ENCODE measurements at regions not wholly inside any gene's neighbourhood (a gene's known extent, or its start where the extent isn't known, plus 50 kb on each side); places are given as distances from the start of the nearest gene placed in this dataset.
A peak's percentile ranks its signal among the peaks of the same experiment; 100 is the strongest.

- Histone ChIP-seq H3K27me3 (ENCODE audit: control insufficient read depth, insufficient read depth, low read length) (no peaks in the 10 kb centered on the region), H3K27ac (ENCODE audit: low read length) (no peak overlapping the region), H3K9me3 (ENCODE audit: control insufficient read depth, insufficient read depth, low read length) (no peaks in the 10 kb centered on the region), H3K4me3 (ENCODE audit: low read length) (no peak overlapping the region), H3K36me3 (ENCODE audit: control insufficient read depth, insufficient read depth, low read length) (no peaks in the 10 kb centered on the region), H3K4me1 (ENCODE audit: control insufficient read depth, insufficient read depth, low read length) (no peaks in the 10 kb centered on the region)
- no CpG with 5 or more reads among the region's 1 CpG for WGBS (ENCODE audit: insufficient coverage, insufficient read length)
- DNase-seq (ENCODE audit: low read depth, low spot score), result no peak
Measured at GRCh38 chr3:68315964-68316363, 616.4 kb downstream of the TAFA4 start.

- Histone ChIP-seq H3K27me3 (ENCODE audit: control insufficient read depth, insufficient read depth, low read length) (no peaks in the 10 kb centered on the region), H3K27ac (ENCODE audit: low read length) (no peak overlapping the region), H3K9me3 (ENCODE audit: control insufficient read depth, insufficient read depth, low read length) (no peaks in the 10 kb centered on the region), H3K4me1 (ENCODE audit: control insufficient read depth, insufficient read depth, low read length) (no peaks in the 10 kb centered on the region), H3K36me3 (ENCODE audit: control insufficient read depth, insufficient read depth, low read length) (no peaks in the 10 kb centered on the region), H3K4me3 (ENCODE audit: low read length) (no peak overlapping the region)
- no peak for DNase-seq (ENCODE audit: low read depth, low spot score)
- no CpG with 5 or more reads among the region's 1 CpG for WGBS (ENCODE audit: insufficient coverage, insufficient read length)
Measured at GRCh38 chr3:68315546-68315945, 616.8 kb downstream of the TAFA4 start.

GRCh38 chr3:68306571-68306970, 625.8 kb downstream of the TAFA4 start:
- Histone ChIP-seq H3K4me1 (ENCODE audit: control insufficient read depth, insufficient read depth, low read length) (no peaks in the 10 kb centered on the region), H3K36me3 (ENCODE audit: control insufficient read depth, insufficient read depth, low read length) (no peaks in the 10 kb centered on the region), H3K4me3 (ENCODE audit: low read length) (no peak overlapping the region), H3K9me3 (ENCODE audit: control insufficient read depth, insufficient read depth, low read length) (no peaks in the 10 kb centered on the region), H3K27ac (ENCODE audit: low read length) (no peak overlapping the region), H3K27me3 (ENCODE audit: control insufficient read depth, insufficient read depth, low read length) (no peaks in the 10 kb centered on the region)
- WGBS (ENCODE audit: insufficient coverage, insufficient read length), result no CpG with 5 or more reads among the region's 2 CpGs
- DNase-seq (ENCODE audit: low read depth, low spot score), result peak; percentile 25

DNA sequence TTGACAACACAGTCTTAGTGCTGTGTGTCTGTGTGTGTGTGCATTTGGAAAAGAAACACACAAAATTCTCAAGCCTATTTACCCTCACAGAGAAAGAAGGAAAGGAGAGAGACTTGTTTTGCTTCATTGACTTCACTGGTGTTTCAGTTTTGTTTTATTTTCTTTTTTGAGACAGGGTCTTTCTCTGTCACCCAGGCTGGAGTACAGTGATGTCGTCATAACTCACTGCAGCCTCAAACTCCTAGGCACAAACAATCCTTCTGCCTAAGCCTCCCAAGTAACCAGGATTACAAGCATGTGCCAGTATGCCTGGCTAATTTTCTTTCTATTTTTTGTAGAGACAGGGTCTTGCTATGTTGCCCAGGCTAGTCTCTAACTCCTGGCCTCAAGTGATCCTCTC, 636.9 kb downstream of the TAFA4 start:
- Histone ChIP-seq H3K9me3 (ENCODE audit: control insufficient read depth, insufficient read depth, low read length) (no peaks in the 10 kb centered on the region), H3K27me3 (ENCODE audit: control insufficient read depth, insufficient read depth, low read length) (no peaks in the 10 kb centered on the region), H3K4me1 (ENCODE audit: control insufficient read depth, insufficient read depth, low read length) (no peaks in the 10 kb centered on the region), H3K36me3 (ENCODE audit: control insufficient read depth, insufficient read depth, low read length) (no peaks in the 10 kb centered on the region), H3K27ac (ENCODE audit: low read length) (no peak overlapping the region), H3K4me3 (ENCODE audit: low read length) (no peak overlapping the region)
- WGBS (ENCODE audit: insufficient coverage, insufficient read length), result no CpG with 5 or more reads among the region's 1 CpG
- DNase-seq (ENCODE audit: low read depth, low spot score), result no peak

- no peak overlapping the region for H3K27ac ChIP-seq (ENCODE audit: low read length)
- H3K9me3 ChIP-seq (ENCODE audit: control insufficient read depth, insufficient read depth, low read length), result no peaks in the 10 kb centered on the region
Measured at GRCh38 chr3:68290333-68290732, 635.9 kb upstream of the SUCLG2 start.

DNA sequence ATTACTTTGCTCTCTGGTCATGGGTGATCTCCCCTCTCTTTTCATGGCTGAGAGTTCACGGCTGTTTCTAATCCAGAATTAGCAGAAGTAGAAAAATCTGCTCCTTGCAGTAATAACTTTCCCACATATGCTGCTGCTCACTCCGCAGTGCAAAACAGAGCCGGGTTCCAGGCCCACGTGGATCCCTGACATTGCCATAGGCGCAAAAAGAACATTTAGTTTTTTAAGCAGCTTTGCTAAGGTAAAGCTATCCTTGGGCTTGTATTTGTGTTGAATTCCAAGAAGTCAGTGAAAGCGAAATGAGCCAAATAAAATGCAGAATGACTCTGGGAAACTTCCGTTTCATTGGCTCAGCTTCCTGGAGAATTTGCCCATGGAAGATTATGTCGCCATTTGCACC, 633.7 kb upstream of the SUCLG2 start:
- no peak overlapping the region for H3K27ac ChIP-seq (ENCODE audit: low read length)
- no peak for DNase-seq (ENCODE audit: low read depth, low spot score)
- no peaks in the 10 kb centered on the region for H3K9me3 ChIP-seq (ENCODE audit: control insufficient read depth, insufficient read depth, low read length)
- H3K4me3 ChIP-seq (ENCODE audit: low read length), result no peak overlapping the region
- no peaks in the 10 kb centered on the region for H3K27me3 ChIP-seq (ENCODE audit: control insufficient read depth, insufficient read depth, low read length)
- WGBS (ENCODE audit: insufficient coverage, insufficient read length), result no CpG with 5 or more reads among the region's 8 CpGs
- no peaks in the 10 kb centered on the region for H3K4me1 ChIP-seq (ENCODE audit: control insufficient read depth, insufficient read depth, low read length)
- no peaks in the 10 kb centered on the region for H3K36me3 ChIP-seq (ENCODE audit: control insufficient read depth, insufficient read depth, low read length)

More at GRCh38 chr3:68290333-68290732, 635.9 kb upstream of the SUCLG2 start:
- Histone ChIP-seq H3K27me3 (ENCODE audit: control insufficient read depth, insufficient read depth, low read length) (no peaks in the 10 kb centered on the region), H3K36me3 (ENCODE audit: control insufficient read depth, insufficient read depth, low read length) (no peaks in the 10 kb centered on the region), H3K4me1 (ENCODE audit: control insufficient read depth, insufficient read depth, low read length) (no peaks in the 10 kb centered on the region), H3K4me3 (ENCODE audit: low read length) (no peak overlapping the region)
- no peak for DNase-seq (ENCODE audit: low read depth, low spot score)

- DNase-seq (ENCODE audit: low read depth, low spot score), result no peak
- Histone ChIP-seq H3K27me3 (ENCODE audit: control insufficient read depth, insufficient read depth, low read length) (no peaks in the 10 kb centered on the region), H3K4me1 (ENCODE audit: control insufficient read depth, insufficient read depth, low read length) (no peaks in the 10 kb centered on the region), H3K4me3 (ENCODE audit: low read length) (no peak overlapping the region), H3K36me3 (ENCODE audit: control insufficient read depth, insufficient read depth, low read length) (no peaks in the 10 kb centered on the region), H3K27ac (ENCODE audit: low read length) (no peak overlapping the region), H3K9me3 (ENCODE audit: control insufficient read depth, insufficient read depth, low read length) (no peaks in the 10 kb centered on the region)
- WGBS (ENCODE audit: insufficient coverage, insufficient read length), result no CpG with 5 or more reads among the region's 8 CpGs
Measured at GRCh38 chr3:68287101-68287500, 632.7 kb upstream of the SUCLG2 start.

GRCh38 chr3:68274286-68274685, 619.9 kb upstream of the SUCLG2 start:
- WGBS (ENCODE audit: insufficient coverage, insufficient read length), result no CpG with 5 or more reads among the region's 1 CpG

DNA sequence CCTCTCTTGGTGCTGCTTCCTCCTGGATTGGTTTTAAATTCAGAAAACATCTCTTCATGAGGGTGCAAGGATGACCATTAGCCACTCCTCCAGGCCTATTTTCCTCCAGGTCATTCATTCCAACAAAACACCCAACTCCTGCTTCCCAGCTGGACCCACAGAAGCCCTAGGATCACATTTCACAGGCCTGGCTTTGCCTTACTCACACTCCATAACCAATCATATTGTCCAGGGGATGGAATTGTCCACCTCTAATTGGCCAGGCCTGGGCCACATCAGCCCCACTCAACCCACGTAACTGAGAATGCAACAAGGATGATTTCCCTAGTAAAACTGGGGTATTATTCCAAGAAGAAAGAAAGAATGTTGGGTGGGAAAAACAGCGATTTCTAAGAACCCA, 616.7 kb upstream of the SUCLG2 start:
- H3K9me3 ChIP-seq (ENCODE audit: control insufficient read depth, insufficient read depth, low read length), result no peaks in the 10 kb centered on the region
- H3K4me3 ChIP-seq (ENCODE audit: low read length), result no peak overlapping the region
- H3K27me3 ChIP-seq (ENCODE audit: control insufficient read depth, insufficient read depth, low read length), result no peaks in the 10 kb centered on the region; the same call in 1 of the 2 replicates
- no CpG with 5 or more reads among the region's 2 CpGs for WGBS (ENCODE audit: insufficient coverage, insufficient read length)
- H3K4me1 ChIP-seq (ENCODE audit: control insufficient read depth, insufficient read depth, low read length), result no peaks in the 10 kb centered on the region; the same call in 1 of the 2 replicates
- no peaks in the 10 kb centered on the region for H3K36me3 ChIP-seq (ENCODE audit: control insufficient read depth, insufficient read depth, low read length)
- H3K27ac ChIP-seq (ENCODE audit: low read length), result no peak overlapping the region
- no peak for DNase-seq (ENCODE audit: low read depth, low spot score)

More at GRCh38 chr3:68274286-68274685, 619.9 kb upstream of the SUCLG2 start:
- Histone ChIP-seq H3K9me3 (ENCODE audit: control insufficient read depth, insufficient read depth, low read length) (no peaks in the 10 kb centered on the region), H3K36me3 (ENCODE audit: control insufficient read depth, insufficient read depth, low read length) (no peaks in the 10 kb centered on the region), H3K4me1 (ENCODE audit: control insufficient read depth, insufficient read depth, low read length) (no peaks in the 10 kb centered on the region), H3K4me3 (ENCODE audit: low read length) (no peak overlapping the region), H3K27ac (ENCODE audit: low read length) (no peak overlapping the region), H3K27me3 (ENCODE audit: control insufficient read depth, insufficient read depth, low read length) (no peaks in the 10 kb centered on the region; the same call in 1 of the 2 replicates)
- DNase-seq (ENCODE audit: low read depth, low spot score), result no peak

GRCh38 chr3:68256635-68257223, 602.3 kb upstream of the SUCLG2 start:
- Histone ChIP-seq H3K9me3 (ENCODE audit: control insufficient read depth, insufficient read depth, low read length) (no peaks in the 10 kb centered on the region), H3K4me1 (ENCODE audit: control insufficient read depth, insufficient read depth, low read length) (no peaks in the 10 kb centered on the region), H3K27me3 (ENCODE audit: control insufficient read depth, insufficient read depth, low read length) (no peaks in the 10 kb centered on the region), H3K36me3 (ENCODE audit: control insufficient read depth, insufficient read depth, low read length) (no peaks in the 10 kb centered on the region), H3K27ac (ENCODE audit: low read length) (no peak overlapping the region), H3K4me3 (ENCODE audit: low read length) (no peak overlapping the region)
- no CpG with 5 or more reads among the region's 3 CpGs for WGBS (ENCODE audit: insufficient coverage, insufficient read length)
- DNase-seq (ENCODE audit: low read depth, low spot score), result no peak

GRCh38 chr3:68249265-68249664, 594.9 kb upstream of the SUCLG2 start:
- no CpG with 5 or more reads among the region's 2 CpGs for WGBS (ENCODE audit: insufficient coverage, insufficient read length)
- Histone ChIP-seq H3K27me3 (ENCODE audit: control insufficient read depth, insufficient read depth, low read length) (no peaks in the 10 kb centered on the region), H3K4me1 (ENCODE audit: control insufficient read depth, insufficient read depth, low read length) (no peaks in the 10 kb centered on the region), H3K27ac (ENCODE audit: low read length) (no peak overlapping the region), H3K4me3 (ENCODE audit: low read length) (no peak overlapping the region), H3K9me3 (ENCODE audit: control insufficient read depth, insufficient read depth, low read length) (no peaks in the 10 kb centered on the region), H3K36me3 (ENCODE audit: control insufficient read depth, insufficient read depth, low read length) (no peaks in the 10 kb centered on the region)
- no peak for DNase-seq (ENCODE audit: low read depth, low spot score)

Measured in iPS DF 6.9 (cell line).